HepG2 (cell line): ENCODE measurements at regions not wholly inside any gene's neighbourhood (a gene's known extent, or its start where the extent isn't known, plus 50 kb on each side); places are given as distances from the start of the nearest gene placed in this dataset.

Source experiments
- CEBPG ChIP-seq: IDR thresholded peaks from 2 replicates; pipeline ENCODE4 v1.6.1; 2016
- CREB1 ChIP-seq, 2 experiments: fragments of 450-650 bp in 1 of 2; IDR thresholded peaks; 2 replicates each; pipeline ENCODE4 v1.6.1; 2016 to 2017; ENCODE audit warnings: control low read depth in 1 of 2, mild to moderate bottlenecking in 1 of 2, missing compliant biosample characterization in 1 of 2, missing genetic modification characterization in 1 of 2
- HCFC1 ChIP-seq: fragments of 150-350 bp; IDR thresholded peaks from 2 replicates; pipeline ENCODE4 v1.6.1; 2014; ENCODE audit warnings: low read depth, low read length
- HNF4A ChIP-seq: sonication (generic); formaldehyde crosslinking; IDR thresholded peaks from 2 replicates; pipeline ENCODE4 v1.4.0; 2020; ENCODE audit warnings: missing genetic modification reagents
- KLF15 ChIP-seq: sonication (generic); formaldehyde crosslinking; IDR thresholded peaks from 2 replicates; pipeline ENCODE4 v1.8.1; 2023; ENCODE audit warnings: borderline replicate concordance, mild to moderate bottlenecking, inconsistent platforms, missing genetic modification reagents, mixed read lengths
- SMAD1 ChIP-seq: sonication (generic); formaldehyde crosslinking; IDR thresholded peaks from 2 replicates; pipeline ENCODE4 v1.4.0; 2020; ENCODE audit warnings: missing genetic modification reagents, low read depth, mild to moderate bottlenecking, borderline replicate concordance
- SNAPC2 ChIP-seq: sonication (generic); formaldehyde crosslinking; IDR thresholded peaks from 2 replicates; pipeline ENCODE4 v1.8.1; 2022; ENCODE audit warnings: mild to moderate bottlenecking, missing genetic modification reagents
- TAF1 ChIP-seq: sonication (generic); formaldehyde crosslinking; IDR thresholded peaks from 2 replicates; pipeline ENCODE4 v1.4.0; 2020; ENCODE audit warnings: missing genetic modification reagents
- YY1 ChIP-seq: IDR thresholded peaks from 2 replicates; pipeline ENCODE4 v1.6.1; 2011; ENCODE audit warnings: low read length, low read depth, moderate library complexity, mild to moderate bottlenecking; ENCODE audit not compliant: insufficient read depth, insufficient replicate concordance
- ZBTB1 ChIP-seq: sonication (generic); formaldehyde crosslinking; IDR thresholded peaks from 2 replicates; pipeline ENCODE4 v1.4.0; 2020; ENCODE audit warnings: missing genetic modification reagents, borderline replicate concordance
- ZNF337 ChIP-seq: sonication (generic); formaldehyde crosslinking; IDR thresholded peaks from 2 replicates; pipeline ENCODE4 v1.5.1; 2020; ENCODE audit warnings: missing genetic modification reagents, low read depth, mild to moderate bottlenecking, borderline replicate concordance
- ZNF34 ChIP-seq: sonication (generic); formaldehyde crosslinking; IDR thresholded peaks from 2 replicates; pipeline ENCODE4 v1.4.0; 2020; ENCODE audit warnings: mild to moderate bottlenecking, missing genetic modification reagents, borderline replicate concordance
- ZNF567 ChIP-seq: sonication (generic); formaldehyde crosslinking; IDR thresholded peaks from 2 replicates; pipeline ENCODE4 v1.8.1; 2023; ENCODE audit warnings: mild to moderate bottlenecking, missing genetic modification reagents, borderline replicate concordance
- ZNF777 ChIP-seq: sonication (generic); formaldehyde crosslinking; IDR thresholded peaks from 2 replicates; pipeline ENCODE4 v1.4.0; 2020; ENCODE audit warnings: missing genetic modification reagents
- ZZZ3 ChIP-seq: sonication (generic); formaldehyde crosslinking; IDR thresholded peaks from 2 replicates; pipeline ENCODE4 v1.4.0; 2020; ENCODE audit warnings: missing genetic modification reagents, mild to moderate bottlenecking, borderline replicate concordance
- TF ChIP-seq, protein P1 (sequence below): sonication (generic); formaldehyde crosslinking; IDR thresholded peaks from 2 replicates; pipeline ENCODE4 v1.4.0; 2020; ENCODE audit warnings: missing genetic modification reagents
- TF ChIP-seq, protein P2 (sequence below): sonication (generic); formaldehyde crosslinking; IDR thresholded peaks from 2 replicates; pipeline ENCODE4 v1.5.1; 2020; ENCODE audit warnings: missing genetic modification reagents, mild to moderate bottlenecking, borderline replicate concordance
- TF ChIP-seq, protein P3 (sequence below): sonication (generic); formaldehyde crosslinking; IDR thresholded peaks from 2 replicates; pipeline ENCODE4 v1.5.0; 2020; ENCODE audit warnings: mild to moderate bottlenecking, missing genetic modification reagents
- TF ChIP-seq, protein P4 (sequence below): sonication (generic); formaldehyde crosslinking; IDR thresholded peaks from 2 replicates; pipeline ENCODE4 v1.8.1; 2023; ENCODE audit warnings: mild to moderate bottlenecking, inconsistent platforms, moderate library complexity, missing genetic modification reagents, borderline replicate concordance
- TF ChIP-seq, protein P5 (sequence below): sonication (generic); formaldehyde crosslinking; IDR thresholded peaks from 2 replicates; pipeline ENCODE4 v1.9.0; 2021; ENCODE audit warnings: missing genetic modification reagents, borderline replicate concordance

DNA sequence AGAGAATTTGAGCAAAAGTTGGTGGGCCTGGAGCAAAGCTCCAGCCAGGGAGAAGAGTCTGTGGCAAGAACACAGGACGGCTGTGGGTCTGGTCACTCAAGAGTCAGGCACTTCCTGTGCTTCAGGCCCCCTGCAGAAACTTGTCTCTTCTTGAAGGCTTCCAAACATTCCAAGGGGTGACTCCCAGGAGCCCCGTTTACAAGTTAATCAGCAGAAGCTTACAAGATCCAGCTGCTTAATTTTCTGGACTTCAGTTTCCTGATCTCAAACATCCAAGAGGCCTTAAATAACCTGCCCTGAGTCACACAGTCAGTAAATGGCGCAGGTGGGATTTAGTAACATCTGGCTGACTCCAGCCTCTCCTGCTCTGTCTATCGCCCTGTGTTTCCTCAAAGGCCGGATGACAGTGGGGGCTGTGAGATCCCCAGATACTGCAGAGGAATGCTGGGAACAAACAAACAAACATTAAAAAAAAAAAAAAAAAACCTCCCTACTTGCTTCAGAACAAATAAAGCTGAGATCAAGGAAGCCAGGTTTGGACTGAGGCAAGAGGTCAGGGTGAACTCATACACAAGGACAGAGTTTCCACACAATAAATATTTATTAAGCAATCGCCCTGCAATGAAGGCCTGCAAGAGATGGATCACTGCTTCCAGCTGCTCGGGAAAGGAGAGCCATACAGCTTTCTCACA lies 175.4 kb upstream of the RFC3 start (continued):
- TF ChIP-seq, protein P1, sequence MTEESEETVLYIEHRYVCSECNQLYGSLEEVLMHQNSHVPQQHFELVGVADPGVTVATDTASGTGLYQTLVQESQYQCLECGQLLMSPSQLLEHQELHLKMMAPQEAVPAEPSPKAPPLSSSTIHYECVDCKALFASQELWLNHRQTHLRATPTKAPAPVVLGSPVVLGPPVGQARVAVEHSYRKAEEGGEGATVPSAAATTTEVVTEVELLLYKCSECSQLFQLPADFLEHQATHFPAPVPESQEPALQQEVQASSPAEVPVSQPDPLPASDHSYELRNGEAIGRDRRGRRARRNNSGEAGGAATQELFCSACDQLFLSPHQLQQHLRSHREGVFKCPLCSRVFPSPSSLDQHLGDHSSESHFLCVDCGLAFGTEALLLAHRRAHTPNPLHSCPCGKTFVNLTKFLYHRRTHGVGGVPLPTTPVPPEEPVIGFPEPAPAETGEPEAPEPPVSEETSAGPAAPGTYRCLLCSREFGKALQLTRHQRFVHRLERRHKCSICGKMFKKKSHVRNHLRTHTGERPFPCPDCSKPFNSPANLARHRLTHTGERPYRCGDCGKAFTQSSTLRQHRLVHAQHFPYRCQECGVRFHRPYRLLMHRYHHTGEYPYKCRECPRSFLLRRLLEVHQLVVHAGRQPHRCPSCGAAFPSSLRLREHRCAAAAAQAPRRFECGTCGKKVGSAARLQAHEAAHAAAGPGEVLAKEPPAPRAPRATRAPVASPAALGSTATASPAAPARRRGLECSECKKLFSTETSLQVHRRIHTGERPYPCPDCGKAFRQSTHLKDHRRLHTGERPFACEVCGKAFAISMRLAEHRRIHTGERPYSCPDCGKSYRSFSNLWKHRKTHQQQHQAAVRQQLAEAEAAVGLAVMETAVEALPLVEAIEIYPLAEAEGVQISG: peak; percentile 56; the same call in 1 of the 2 replicates
- TF ChIP-seq KLF15 (CRISPR knock-in tag) (no peak; the same call in 1 of the 2 replicates), ZZZ3 (CRISPR knock-in tag) (no peak), ZNF567 (CRISPR knock-in tag) (no peak), SMAD1 (CRISPR knock-in tag) (no peak), SNAPC2 (CRISPR knock-in tag) (peak; percentile 53; the same call in 1 of the 2 replicates), TAF1 (CRISPR knock-in tag) (no peak), ZNF777 (CRISPR knock-in tag) (no peak), CEBPG (CRISPR knock-in tag) (peak; percentile 98), HCFC1 (no peak), HNF4A (CRISPR knock-in tag) (peak; percentile 88), ZNF34 (CRISPR knock-in tag) (no peak), ZBTB1 (CRISPR knock-in tag) (no peak), CREB1 (IDR thresholded peaks at IDR 0.05) (no peak), CREB1 (CRISPR knock-in tag; IDR thresholded peaks at IDR 0.05) (peak; percentile 59; the same call in 1 of the 2 replicates), ZNF337 (CRISPR knock-in tag) (no peak), YY1 (peak; percentile 68)
- TF ChIP-seq, protein P2, sequence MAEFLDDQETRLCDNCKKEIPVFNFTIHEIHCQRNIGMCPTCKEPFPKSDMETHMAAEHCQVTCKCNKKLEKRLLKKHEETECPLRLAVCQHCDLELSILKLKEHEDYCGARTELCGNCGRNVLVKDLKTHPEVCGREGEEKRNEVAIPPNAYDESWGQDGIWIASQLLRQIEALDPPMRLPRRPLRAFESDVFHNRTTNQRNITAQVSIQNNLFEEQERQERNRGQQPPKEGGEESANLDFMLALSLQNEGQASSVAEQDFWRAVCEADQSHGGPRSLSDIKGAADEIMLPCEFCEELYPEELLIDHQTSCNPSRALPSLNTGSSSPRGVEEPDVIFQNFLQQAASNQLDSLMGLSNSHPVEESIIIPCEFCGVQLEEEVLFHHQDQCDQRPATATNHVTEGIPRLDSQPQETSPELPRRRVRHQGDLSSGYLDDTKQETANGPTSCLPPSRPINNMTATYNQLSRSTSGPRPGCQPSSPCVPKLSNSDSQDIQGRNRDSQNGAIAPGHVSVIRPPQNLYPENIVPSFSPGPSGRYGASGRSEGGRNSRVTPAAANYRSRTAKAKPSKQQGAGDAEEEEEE (CRISPR knock-in tag): no peak
- TF ChIP-seq, protein P3, sequence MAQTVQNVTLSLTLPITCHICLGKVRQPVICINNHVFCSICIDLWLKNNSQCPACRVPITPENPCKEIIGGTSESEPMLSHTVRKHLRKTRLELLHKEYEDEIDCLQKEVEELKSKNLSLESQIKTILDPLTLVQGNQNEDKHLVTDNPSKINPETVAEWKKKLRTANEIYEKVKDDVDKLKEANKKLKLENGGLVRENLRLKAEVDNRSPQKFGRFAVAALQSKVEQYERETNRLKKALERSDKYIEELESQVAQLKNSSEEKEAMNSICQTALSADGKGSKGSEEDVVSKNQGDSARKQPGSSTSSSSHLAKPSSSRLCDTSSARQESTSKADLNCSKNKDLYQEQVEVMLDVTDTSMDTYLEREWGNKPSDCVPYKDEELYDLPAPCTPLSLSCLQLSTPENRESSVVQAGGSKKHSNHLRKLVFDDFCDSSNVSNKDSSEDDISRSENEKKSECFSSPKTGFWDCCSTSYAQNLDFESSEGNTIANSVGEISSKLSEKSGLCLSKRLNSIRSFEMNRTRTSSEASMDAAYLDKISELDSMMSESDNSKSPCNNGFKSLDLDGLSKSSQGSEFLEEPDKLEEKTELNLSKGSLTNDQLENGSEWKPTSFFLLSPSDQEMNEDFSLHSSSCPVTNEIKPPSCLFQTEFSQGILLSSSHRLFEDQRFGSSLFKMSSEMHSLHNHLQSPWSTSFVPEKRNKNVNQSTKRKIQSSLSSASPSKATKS (CRISPR knock-in tag): peak; percentile 90; the same call in 1 of the 2 replicates
- TF ChIP-seq, protein P4, sequence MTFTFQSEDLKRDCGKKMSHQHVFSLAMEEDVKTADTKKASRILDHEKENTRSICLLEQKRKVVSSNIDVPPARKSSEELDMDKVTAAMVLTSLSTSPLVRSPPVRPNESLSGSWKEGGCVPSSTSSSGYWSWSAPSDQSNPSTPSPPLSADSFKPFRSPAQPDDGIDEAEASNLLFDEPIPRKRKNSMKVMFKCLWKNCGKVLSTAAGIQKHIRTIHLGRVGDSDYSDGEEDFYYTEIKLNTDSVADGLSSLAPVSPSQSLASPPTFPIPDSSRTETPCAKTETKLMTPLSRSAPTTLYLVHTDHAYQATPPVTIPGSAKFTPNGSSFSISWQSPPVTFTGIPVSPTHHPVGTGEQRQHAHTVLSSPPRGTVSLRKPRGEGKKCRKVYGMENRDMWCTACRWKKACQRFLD (CRISPR knock-in tag): no peak
- TF ChIP-seq, protein P5, sequence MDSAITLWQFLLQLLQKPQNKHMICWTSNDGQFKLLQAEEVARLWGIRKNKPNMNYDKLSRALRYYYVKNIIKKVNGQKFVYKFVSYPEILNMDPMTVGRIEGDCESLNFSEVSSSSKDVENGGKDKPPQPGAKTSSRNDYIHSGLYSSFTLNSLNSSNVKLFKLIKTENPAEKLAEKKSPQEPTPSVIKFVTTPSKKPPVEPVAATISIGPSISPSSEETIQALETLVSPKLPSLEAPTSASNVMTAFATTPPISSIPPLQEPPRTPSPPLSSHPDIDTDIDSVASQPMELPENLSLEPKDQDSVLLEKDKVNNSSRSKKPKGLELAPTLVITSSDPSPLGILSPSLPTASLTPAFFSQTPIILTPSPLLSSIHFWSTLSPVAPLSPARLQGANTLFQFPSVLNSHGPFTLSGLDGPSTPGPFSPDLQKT (CRISPR knock-in tag): no peak
